ENCODE measurements at regions not wholly inside any gene's neighbourhood (a gene's known extent, or its start where the extent isn't known, plus 50 kb on each side); places are given as distances from the start of the nearest gene placed in this dataset.

DNA sequence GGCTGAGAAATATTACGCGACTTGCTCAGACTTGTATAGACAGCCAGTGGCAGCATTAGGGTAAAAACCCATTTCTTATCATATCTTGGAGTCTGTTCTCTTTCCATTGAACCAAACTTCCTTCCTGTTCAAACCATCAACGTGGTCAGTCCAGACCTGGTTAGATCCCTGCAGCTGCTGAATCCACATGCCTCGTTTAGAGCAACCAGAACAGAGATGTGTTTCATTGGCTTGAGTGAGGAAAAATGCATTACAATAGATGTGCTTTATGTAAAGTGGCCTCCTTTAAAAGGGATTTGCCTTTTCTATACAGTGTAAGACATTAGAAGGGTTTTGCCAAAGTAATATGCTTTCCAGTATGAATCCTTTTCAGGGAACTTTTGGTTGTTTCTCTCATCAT, 232.4 kb downstream of the MEIS1 start:
- Histone ChIP-seq H4K20me1 (no peaks in the 10 kb centered on the region), H3K4me3 (no peak overlapping the region)

DNA sequence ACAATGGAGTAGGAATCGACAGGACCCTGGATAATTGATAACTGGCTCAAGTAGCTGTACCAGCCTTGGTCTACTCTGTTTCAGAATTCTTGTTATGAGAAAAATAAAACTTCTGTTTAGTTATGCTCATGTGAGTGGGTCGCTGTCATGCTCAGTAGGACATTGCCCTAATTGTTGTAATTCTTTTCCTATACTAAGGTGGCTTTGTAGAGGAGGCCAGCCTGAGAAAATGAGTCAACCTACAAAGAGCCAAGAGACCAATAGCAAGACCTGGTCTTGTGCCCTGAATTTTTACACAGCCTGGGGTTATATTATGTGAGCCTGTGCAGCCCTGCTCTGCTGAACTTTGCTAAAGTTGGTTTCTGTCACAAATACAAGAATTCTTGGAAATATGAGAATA, 238.4 kb downstream of the MEIS1 start:
- no peak overlapping the region for H3K27ac ChIP-seq
- no peak overlapping the region for H3K9ac ChIP-seq
- H3K4me3 ChIP-seq, result no peak overlapping the region
- no peak overlapping the region for H3K4me2 ChIP-seq
- H4K20me1 ChIP-seq, result no peaks in the 10 kb centered on the region
- H3K9me3 ChIP-seq, result no peaks in the 10 kb centered on the region
- H3K4me1 ChIP-seq, result no peaks in the 10 kb centered on the region
- no peaks in the 10 kb centered on the region for H3K36me3 ChIP-seq
- H3K27me3 ChIP-seq, result no peaks in the 10 kb centered on the region
- no peak for TF ChIP-seq Cebpa-rat (IDR thresholded peaks at IDR 0.05)

More for the DNA sequence above, 232.4 kb downstream of the MEIS1 start:
- no peaks in the 10 kb centered on the region for H3K36me3 ChIP-seq
- no peak overlapping the region for H3K4me2 ChIP-seq
- no peak for TF ChIP-seq Cebpa-rat (IDR thresholded peaks at IDR 0.05)
- no peaks in the 10 kb centered on the region for H3K9me3 ChIP-seq
- H3K27me3 ChIP-seq, result no peaks in the 10 kb centered on the region
- H3K4me1 ChIP-seq, result peaks cover 5% of the 10 kb centered on the region; the same call in 1 of the 2 replicates
- H3K9ac ChIP-seq, result no peak overlapping the region
- no peak overlapping the region for H3K27ac ChIP-seq

DNA sequence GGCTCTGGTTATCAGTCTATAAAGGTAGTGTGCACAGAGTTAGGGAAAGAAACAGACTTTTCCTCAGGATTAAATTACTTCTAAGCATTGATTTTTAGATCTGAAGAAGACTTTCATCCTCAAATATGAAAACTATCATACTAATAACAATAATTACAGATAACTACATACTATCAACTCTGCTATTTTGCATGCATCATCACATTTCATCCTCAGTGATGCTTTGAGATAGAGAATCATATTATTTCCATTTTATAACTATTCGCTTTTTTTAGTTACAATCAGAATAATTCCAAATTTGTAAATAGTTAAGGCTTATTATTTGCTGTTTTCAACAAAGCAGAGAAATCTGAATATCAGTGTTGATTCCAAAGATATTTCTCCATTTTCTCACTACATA, 239.2 kb downstream of the MEIS1 start:
- H3K36me3 ChIP-seq, result no peaks in the 10 kb centered on the region
- H3K9ac ChIP-seq, result no peak overlapping the region
- H3K9me3 ChIP-seq, result no peaks in the 10 kb centered on the region
- no peak overlapping the region for H3K27ac ChIP-seq
- TF ChIP-seq Cebpa-rat (IDR thresholded peaks at IDR 0.05), result no peak
- H4K20me1 ChIP-seq, result no peaks in the 10 kb centered on the region
- no peaks in the 10 kb centered on the region for H3K27me3 ChIP-seq
- H3K4me2 ChIP-seq, result no peak overlapping the region
- no peaks in the 10 kb centered on the region for H3K4me1 ChIP-seq
- no peak overlapping the region for H3K4me3 ChIP-seq

DNA sequence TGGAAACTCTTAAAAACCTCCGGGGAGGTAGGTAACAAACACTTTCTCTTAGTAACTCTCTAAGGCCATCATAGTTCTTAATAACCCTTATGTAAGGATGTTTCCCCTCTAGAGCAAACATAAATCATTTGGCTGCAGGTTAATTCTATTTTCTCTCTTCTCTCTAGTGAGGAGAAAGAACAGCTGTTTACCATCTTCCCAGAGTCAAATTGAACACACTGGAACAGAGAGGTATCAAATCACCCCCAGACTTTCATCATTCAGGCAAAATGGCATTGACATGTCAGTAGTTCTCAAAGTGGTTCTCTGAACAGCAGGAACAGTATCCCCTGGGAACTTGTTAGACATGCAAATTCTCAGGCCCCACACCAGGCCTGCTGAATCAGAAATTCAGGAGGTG, 240.7 kb downstream of the MEIS1 start:
- Histone ChIP-seq H3K27me3 (no peaks in the 10 kb centered on the region), H3K9ac (no peak overlapping the region), H3K4me2 (no peak overlapping the region), H3K4me1 (no peaks in the 10 kb centered on the region), H3K4me3 (no peak overlapping the region), H3K9me3 (no peaks in the 10 kb centered on the region), H3K36me3 (no peaks in the 10 kb centered on the region), H4K20me1 (no peaks in the 10 kb centered on the region), H3K27ac (no peak overlapping the region)
- TF ChIP-seq Cebpa-rat (IDR thresholded peaks at IDR 0.05), result no peak

DNA sequence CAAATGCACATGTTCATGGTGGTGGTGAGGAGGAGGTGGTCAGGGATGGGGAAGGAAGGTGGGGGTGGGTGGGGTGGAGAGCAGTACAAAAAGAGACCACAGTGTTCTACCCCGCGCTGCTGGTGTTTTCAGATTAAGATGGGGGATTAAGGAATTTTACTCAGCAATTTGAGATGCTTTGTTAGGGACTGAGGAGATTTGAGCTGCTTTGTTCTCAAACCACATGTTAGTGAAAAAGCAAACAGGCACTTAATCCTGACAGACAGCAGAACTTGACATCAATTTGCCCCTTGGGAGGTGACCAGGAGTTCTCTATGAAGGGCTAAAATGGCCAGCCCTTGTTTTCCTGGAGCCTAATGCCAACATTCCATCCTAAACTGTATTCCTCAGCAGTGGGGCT, 244.5 kb downstream of the MEIS1 start:
- Histone ChIP-seq H3K9me3 (no peaks in the 10 kb centered on the region), H3K4me2 (no peak overlapping the region), H3K27me3 (no peaks in the 10 kb centered on the region), H3K27ac (no peak overlapping the region), H3K9ac (no peak overlapping the region), H3K4me3 (no peak overlapping the region), H3K4me1 (no peaks in the 10 kb centered on the region), H3K36me3 (no peaks in the 10 kb centered on the region), H4K20me1 (no peaks in the 10 kb centered on the region)
- no peak for TF ChIP-seq Cebpa-rat (IDR thresholded peaks at IDR 0.05)

DNA sequence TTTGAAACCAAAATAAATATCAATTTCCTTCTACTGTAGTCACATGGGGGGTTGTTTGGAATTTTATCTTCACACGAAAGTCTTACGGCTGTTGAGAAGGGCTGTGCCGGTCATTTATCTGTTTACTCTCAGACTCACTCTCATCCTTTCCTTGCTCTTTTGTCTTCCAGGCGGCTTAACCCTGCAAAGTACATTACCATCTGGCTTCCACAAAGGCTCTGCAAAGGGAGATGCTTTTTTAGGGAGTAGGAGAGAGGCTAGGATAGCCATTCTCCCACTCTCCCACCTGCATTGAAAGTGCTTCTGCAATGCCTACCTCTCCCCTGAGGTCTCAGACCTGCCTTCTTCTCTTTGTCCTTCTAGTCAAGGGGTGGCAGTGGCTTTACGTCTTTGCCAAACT, 247.6 kb downstream of the MEIS1 start:
- Histone ChIP-seq H3K4me2 (no peak overlapping the region), H3K27ac (no peak overlapping the region), H3K9ac (no peak overlapping the region), H3K4me3 (no peak overlapping the region), H3K27me3 (no peaks in the 10 kb centered on the region), H3K4me1 (no peaks in the 10 kb centered on the region), H4K20me1 (no peaks in the 10 kb centered on the region), H3K36me3 (no peaks in the 10 kb centered on the region), H3K9me3 (no peaks in the 10 kb centered on the region)
- TF ChIP-seq Cebpa-rat (IDR thresholded peaks at IDR 0.05), result no peak

DNA sequence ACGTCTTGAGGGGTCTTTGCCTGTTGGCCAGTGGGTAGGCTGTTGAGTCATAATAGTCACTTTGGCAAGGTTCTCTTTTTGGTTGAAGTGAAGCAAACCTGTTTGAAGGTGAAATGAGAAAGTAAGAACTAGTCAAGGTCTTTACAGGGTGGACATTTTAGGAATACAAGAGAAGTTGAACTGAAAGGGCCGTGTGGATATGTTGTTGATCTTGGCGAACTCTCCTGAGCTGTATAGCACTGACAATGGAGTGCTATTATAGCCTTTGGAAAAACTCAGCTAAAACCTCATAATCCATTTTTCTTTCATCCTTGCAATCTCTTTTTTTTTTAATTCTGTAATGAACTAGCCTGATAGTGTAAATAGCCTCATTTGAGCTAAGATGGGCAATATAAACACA, 248.1 kb downstream of the MEIS1 start:
- no peak overlapping the region for H3K27ac ChIP-seq
- H3K9me3 ChIP-seq, result no peaks in the 10 kb centered on the region

DNA sequence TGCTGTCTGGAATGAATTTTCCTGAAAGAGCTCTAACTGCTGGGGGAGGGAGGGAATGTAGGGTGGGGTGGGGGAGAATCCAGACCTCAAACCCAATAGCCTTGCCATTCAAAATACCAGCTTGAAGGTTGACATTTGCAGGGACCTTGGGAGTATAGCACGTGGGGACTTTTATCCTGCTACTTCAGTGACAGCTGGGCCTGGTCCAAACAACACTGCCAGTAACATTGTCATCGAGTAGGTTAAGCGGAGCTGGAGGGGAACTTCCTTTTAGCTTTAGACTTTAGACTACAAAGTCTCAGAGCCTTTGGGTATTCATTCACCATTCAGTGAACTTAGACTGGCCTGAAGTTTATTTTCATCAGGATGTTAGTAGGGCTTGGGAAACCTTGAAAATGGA, 248.7 kb downstream of the MEIS1 start:
- Histone ChIP-seq H3K27me3 (no peaks in the 10 kb centered on the region), H3K9me3 (no peaks in the 10 kb centered on the region), H3K4me3 (no peak overlapping the region), H3K36me3 (no peaks in the 10 kb centered on the region), H3K4me2 (no peak overlapping the region), H3K9ac (no peak overlapping the region), H4K20me1 (no peaks in the 10 kb centered on the region), H3K4me1 (no peaks in the 10 kb centered on the region), H3K27ac (no peak overlapping the region)
- TF ChIP-seq Cebpa-rat (IDR thresholded peaks at IDR 0.05), result no peak

More for the DNA sequence above, 248.1 kb downstream of the MEIS1 start:
- no peak for TF ChIP-seq Cebpa-rat (IDR thresholded peaks at IDR 0.05)
- Histone ChIP-seq H4K20me1 (no peaks in the 10 kb centered on the region), H3K36me3 (no peaks in the 10 kb centered on the region), H3K4me2 (no peak overlapping the region), H3K4me1 (no peaks in the 10 kb centered on the region), H3K9ac (no peak overlapping the region), H3K4me3 (no peak overlapping the region), H3K27me3 (no peaks in the 10 kb centered on the region)

DNA sequence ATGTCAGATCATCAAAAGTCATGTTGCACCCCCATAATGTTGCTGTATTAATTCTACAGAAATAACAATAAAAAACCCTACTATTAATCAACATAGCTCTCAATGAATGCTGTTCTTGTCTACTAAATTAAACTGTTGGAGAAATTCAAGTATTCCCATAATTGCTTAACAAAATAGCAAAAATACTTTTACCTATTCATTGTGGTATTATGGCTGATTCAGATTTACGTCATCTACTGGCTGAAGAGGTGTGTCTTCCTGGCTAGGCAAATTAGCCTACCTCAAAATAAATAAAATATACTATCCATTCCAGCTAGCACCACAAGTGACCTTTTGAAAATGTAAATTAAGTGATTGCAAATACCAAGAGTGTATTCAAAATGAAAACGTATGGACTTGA, 249.4 kb downstream of the MEIS1 start:
- H3K4me3 ChIP-seq, result no peak overlapping the region
- no peak for TF ChIP-seq Cebpa-rat (IDR thresholded peaks at IDR 0.05)
- H3K9ac ChIP-seq, result no peak overlapping the region
- no peaks in the 10 kb centered on the region for H3K36me3 ChIP-seq
- H4K20me1 ChIP-seq, result no peaks in the 10 kb centered on the region
- H3K9me3 ChIP-seq, result no peaks in the 10 kb centered on the region
- no peaks in the 10 kb centered on the region for H3K4me1 ChIP-seq
- no peak overlapping the region for H3K4me2 ChIP-seq
- H3K27ac ChIP-seq, result no peak overlapping the region
- H3K27me3 ChIP-seq, result no peaks in the 10 kb centered on the region

DNA sequence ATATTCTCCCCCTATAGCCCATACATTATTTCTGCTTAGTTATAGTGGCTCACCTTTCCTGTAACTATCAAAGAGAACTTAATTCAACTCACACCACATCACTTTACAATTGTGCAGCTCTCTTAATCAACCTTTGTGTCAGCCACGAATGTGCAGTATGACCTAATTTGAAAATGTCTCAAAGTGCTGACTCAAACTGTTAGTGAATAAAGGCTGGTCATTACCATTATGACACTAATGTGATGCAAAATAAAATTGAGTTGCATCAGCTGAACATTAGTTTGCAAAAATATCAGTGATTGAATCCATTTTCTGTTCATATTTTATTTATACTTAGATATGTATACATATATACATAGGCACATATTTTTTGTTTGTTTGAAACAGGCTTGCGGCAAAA, 251.8 kb downstream of the MEIS1 start:
- H3K4me1 ChIP-seq, result no peaks in the 10 kb centered on the region
- H3K4me3 ChIP-seq, result no peak overlapping the region
- no peak for TF ChIP-seq Cebpa-rat (IDR thresholded peaks at IDR 0.05)
- no peaks in the 10 kb centered on the region for H3K36me3 ChIP-seq
- H3K4me2 ChIP-seq, result no peak overlapping the region
- H4K20me1 ChIP-seq, result no peaks in the 10 kb centered on the region
- H3K27ac ChIP-seq, result no peak overlapping the region
- no peak overlapping the region for H3K9ac ChIP-seq
- no peaks in the 10 kb centered on the region for H3K27me3 ChIP-seq
- H3K9me3 ChIP-seq, result no peaks in the 10 kb centered on the region

DNA sequence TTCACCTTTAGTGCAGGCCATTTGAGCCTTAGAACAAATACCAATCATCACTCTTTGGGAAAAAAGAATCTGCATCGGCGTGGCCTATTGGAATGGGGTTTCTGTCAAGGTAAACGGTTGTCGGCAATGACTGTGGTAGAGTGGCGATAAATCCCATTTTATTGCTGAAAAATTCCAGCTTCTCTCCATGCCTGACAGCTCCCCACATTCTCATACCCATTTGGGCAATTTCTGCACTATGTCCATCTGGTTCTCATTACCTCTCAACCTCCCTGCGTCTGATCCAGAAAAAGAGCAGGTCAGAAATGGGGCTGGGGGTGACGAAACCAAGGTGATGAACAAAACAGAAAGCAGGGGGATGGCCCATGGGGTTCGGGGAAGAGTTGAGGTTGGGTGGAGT, 254.0 kb downstream of the MEIS1 start:
- H3K9ac ChIP-seq, result no peak overlapping the region
- H3K9me3 ChIP-seq, result no peaks in the 10 kb centered on the region
- H4K20me1 ChIP-seq, result no peaks in the 10 kb centered on the region
- no peak overlapping the region for H3K4me3 ChIP-seq
- TF ChIP-seq Cebpa-rat (IDR thresholded peaks at IDR 0.05), result no peak
- no peak overlapping the region for H3K27ac ChIP-seq
- H3K36me3 ChIP-seq, result no peaks in the 10 kb centered on the region
- H3K27me3 ChIP-seq, result no peaks in the 10 kb centered on the region
- no peak overlapping the region for H3K4me2 ChIP-seq
- H3K4me1 ChIP-seq, result no peaks in the 10 kb centered on the region

Data from BLaER1 (cell line).